GM20000 (cell line): ENCODE measurements at regions not wholly inside any gene's neighbourhood (a gene's known extent, or its start where the extent isn't known, plus 50 kb on each side); places are given as distances from the start of the nearest gene placed in this dataset.

ENCODE experiments used
- DNase-seq: peaks from one replicate; pipeline ENCODE4 v3.0.0; 2012; ENCODE audit warnings: low spot score
- CTCF ChIP-seq: IDR thresholded peaks from 2 replicates; pipeline ENCODE4 v1.5.1; 2012; ENCODE audit warnings: mild to moderate bottlenecking, control low read depth; ENCODE audit errors: extremely low read depth, missing control alignments

GRCh38 chr11:70872955-70873735, 379.2 kb downstream of the SHANK2 start:
- DNase-seq: no peak
- no peak for TF ChIP-seq CTCF

- no peak for TF ChIP-seq CTCF
- no peak for DNase-seq
Observed at GRCh38 chr11:70873736-70874412, 378.5 kb downstream of the SHANK2 start.

- DNase-seq: no peak
- no peak for TF ChIP-seq CTCF
Observed at GRCh38 chr11:70876685-70877084, 375.7 kb downstream of the SHANK2 start.

- TF ChIP-seq CTCF: no peak
- DNase-seq: no peak
Observed at GRCh38 chr11:70877151-70877550, 375.2 kb downstream of the SHANK2 start.

DNA sequence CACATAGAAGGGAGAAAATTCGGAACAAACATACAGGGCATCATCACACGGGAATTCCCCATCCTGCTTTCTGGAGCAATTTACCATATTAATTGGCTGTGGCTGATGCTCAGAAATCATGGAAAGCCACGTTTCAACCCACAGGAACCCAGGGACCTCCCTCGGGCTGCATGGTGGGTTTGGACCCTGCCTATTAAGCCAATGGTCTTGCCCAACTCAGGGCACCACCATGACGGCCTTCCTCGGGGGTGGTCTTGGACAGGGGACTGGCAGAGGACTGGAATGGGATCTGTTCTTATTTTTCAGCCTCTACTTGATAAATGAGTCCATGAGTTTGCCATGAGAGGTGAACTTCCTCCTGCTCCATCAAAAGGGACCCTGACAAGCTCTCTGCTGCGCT, 374.0 kb downstream of the SHANK2 start:
- no peak for DNase-seq
- TF ChIP-seq CTCF: no peak

- DNase-seq: no peak
- no peak for TF ChIP-seq CTCF
Observed at GRCh38 chr11:70879601-70880285, 372.6 kb downstream of the SHANK2 start.

DNA sequence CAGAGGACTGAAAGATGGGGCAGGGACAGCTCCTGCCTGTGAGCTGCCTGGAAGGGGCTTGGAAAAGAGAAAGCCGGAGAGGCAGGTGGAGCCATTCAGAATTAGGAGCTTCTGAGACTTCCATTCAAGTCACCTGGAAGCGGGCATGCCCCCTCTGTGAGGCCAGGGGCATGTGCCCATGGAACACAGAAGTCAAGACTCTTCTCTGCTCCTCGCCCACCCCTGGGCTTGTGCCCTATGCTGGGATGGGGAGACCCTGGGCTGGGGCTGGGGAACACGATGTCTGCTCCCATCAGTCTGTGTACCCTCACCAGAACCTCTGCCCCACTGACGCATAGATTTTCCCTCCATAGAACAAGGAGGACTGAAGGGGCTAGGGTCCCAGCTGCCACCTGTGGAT, 372.0 kb downstream of the SHANK2 start:
- TF ChIP-seq CTCF: no peak
- no peak for DNase-seq
